GM12878 (cell line): ENCODE measurements at regions not wholly inside any gene's neighbourhood (a gene's known extent, or its start where the extent isn't known, plus 50 kb on each side); places are given as distances from the start of the nearest gene placed in this dataset.

Experiments used
- ATAC-seq: fragments of 200-7000 bp; cut with Tn5 transposase; 3 replicates; pipeline ENCODE4 v1.9.1; 2020; ENCODE audit warnings: mild to moderate bottlenecking, moderate library complexity
- BruUV-seq: library from RNA; stranded (reverse); fragments of 400-500 nt; replicated peaks from 2 replicates; lab custom pipeline; 2021; lab: Mats Ljungman, UMichigan
- CTCF ChIA-PET: fragments of 300-600 bp; sonication (Branson Sonifier 250); formaldehyde crosslinking; extraction: SDS; loops from one replicate; lab custom pipeline; 2021; ENCODE audit warnings: inconsistent platforms; lab: Yijun Ruan, JAX
- POLR2A ChIA-PET: fragments of 350-600 bp; formaldehyde crosslinking; extraction: SDS; loops from one replicate; lab custom pipeline; 2021; ENCODE audit warnings: inconsistent platforms; lab: Charles Lee
- RAD21 ChIA-PET: fragments of 300-600 bp; sonication (Branson Sonifier 250); formaldehyde crosslinking; loops from one replicate; lab custom pipeline; 2023; ENCODE audit warnings: antibody characterized with exemption; ENCODE audit not compliant: unreplicated experiment; lab: Charles Lee
- SMC1A ChIA-PET: fragments of 300-600 bp; sonication (Branson Sonifier 250); formaldehyde crosslinking; loops from one replicate; lab custom pipeline; 2023; ENCODE audit not compliant: unreplicated experiment, uncharacterized antibody; lab: Charles Lee
- DNase-seq: peaks from one replicate; pipeline ENCODE4 v3.0.0-alpha.2; 2011; ENCODE audit warnings: low read depth, low spot score
- FAIRE-seq: peaks from 3 replicates; lab custom pipeline; 2011; peaks lifted over from hg19 to GRCh38; lab: Jason Lieb, UNC
- H2AFZ ChIP-seq: 2 replicates; pipeline ENCODE4 v1.6.0; 2011; ENCODE audit warnings: low read depth, low read length, control low read depth; ENCODE audit not compliant: control insufficient read depth
- H3K27ac ChIP-seq: 2 replicates; pipeline ENCODE4 v1.5.1; 2011; ENCODE audit warnings: control low read depth; ENCODE audit not compliant: control insufficient read depth, insufficient read depth
- H3K27me3 ChIP-seq, 2 experiments: replicated peaks in 1 of 2; 2 replicates each; pipeline versions ENCODE4 v1.6.0 to v1.6.1; 2011; ENCODE audit warnings: low read length in 1 of 2; ENCODE audit not compliant: control insufficient read depth in 2 of 2, insufficient read depth in 2 of 2
- H3K36me3 ChIP-seq, 2 experiments: 2 replicates each; pipeline ENCODE4 v1.5.1; 2011; ENCODE audit warnings: low read length in 1 of 2; ENCODE audit not compliant: control insufficient read depth in 2 of 2, insufficient read depth in 2 of 2
- H3K4me1 ChIP-seq: 2 replicates; pipeline ENCODE4 v1.6.1; 2011; ENCODE audit warnings: mild to moderate bottlenecking, low read length, moderate library complexity, mixed read lengths; ENCODE audit not compliant: control insufficient read depth, insufficient read depth
- H3K4me2 ChIP-seq: 2 replicates; pipeline ENCODE4 v1.6.0; 2011; ENCODE audit warnings: control low read depth; ENCODE audit not compliant: control insufficient read depth, insufficient read depth
- H3K4me3 ChIP-seq: fragments of 200-600 bp; sonication (generic); 2 replicates; pipeline ENCODE4 v1.5.1; 2016
- H3K79me2 ChIP-seq: 2 replicates; pipeline ENCODE4 v1.6.0; 2011; ENCODE audit warnings: low read length; ENCODE audit not compliant: control insufficient read depth, insufficient read depth
- H3K9ac ChIP-seq: 2 replicates; pipeline ENCODE4 v1.8.0; 2011; ENCODE audit warnings: low read length, control low read depth, mixed read lengths; ENCODE audit not compliant: control insufficient read depth, insufficient read depth
- H3K9me3 ChIP-seq: replicated peaks from 3 replicates; pipeline ENCODE4 v1.5.1; 2011; ENCODE audit warnings: mild to moderate bottlenecking, low read length; ENCODE audit not compliant: control insufficient read depth, insufficient read depth
- H4K20me1 ChIP-seq: 2 replicates; pipeline ENCODE4 v1.6.0; 2011; ENCODE audit not compliant: control insufficient read depth, insufficient read depth
- ASH2L ChIP-seq: fragments of 300-600, 200-600 bp; sonication (generic); IDR thresholded peaks from 2 replicates; pipeline ENCODE4 v1.6.1; 2017; ENCODE audit warnings: low read depth, mild to moderate bottlenecking, borderline replicate concordance
- EGR1 ChIP-seq, 2 experiments: IDR thresholded peaks; 1 replicate in 1 of 2; 2 replicates in 1 of 2; pipeline ENCODE4 v1.6.1; 2011 to 2012; ENCODE audit warnings: low read depth in 2 of 2, low read length in 2 of 2, borderline replicate concordance in 1 of 2, mild to moderate bottlenecking in 1 of 2, moderate library complexity in 1 of 2
- FOXK2 ChIP-seq: fragments of 450-650 bp; IDR thresholded peaks from 2 replicates; pipeline ENCODE4 v1.6.1; 2017; ENCODE audit warnings: mild to moderate bottlenecking, moderate library complexity
- MYB ChIP-seq: fragments of 150-350 bp; IDR thresholded peaks from 2 replicates; pipeline ENCODE4 v1.6.1; 2014; ENCODE audit warnings: mild to moderate bottlenecking, low read depth, low read length, borderline replicate concordance
- NKRF ChIP-seq: fragments of 450-650 bp; conservative IDR thresholded peaks from 2 replicates; pipeline ENCODE4 v1.6.1; 2017; ENCODE audit warnings: mild to moderate bottlenecking, moderate library complexity
- NR2C1 ChIP-seq: fragments of 450-650 bp; IDR thresholded peaks from 2 replicates; pipeline ENCODE4 v1.6.1; 2017; ENCODE audit warnings: antibody characterized with exemption, mild to moderate bottlenecking, moderate library complexity
- NR2F1 ChIP-seq: fragments of 450-650 bp; conservative IDR thresholded peaks from 2 replicates; pipeline ENCODE4 v1.6.1; 2017; ENCODE audit warnings: mild to moderate bottlenecking
- PAX8 ChIP-seq: fragments of 450-650 bp; IDR thresholded peaks from 2 replicates; pipeline ENCODE4 v1.6.1; 2017; ENCODE audit warnings: mild to moderate bottlenecking, moderate library complexity
- RBBP5 ChIP-seq: fragments of 200-600 bp; sonication (generic); conservative IDR thresholded peaks from 2 replicates; pipeline ENCODE4 v1.6.1; 2016
- SIX5 ChIP-seq: IDR thresholded peaks from 2 replicates; pipeline ENCODE4 v1.6.1; 2011; ENCODE audit warnings: mild to moderate bottlenecking, low read depth, low read length, moderate library complexity; ENCODE audit not compliant: severe bottlenecking
- SREBF1 ChIP-seq: IDR thresholded peaks from 2 replicates; pipeline ENCODE4 v1.6.1; 2012; ENCODE audit warnings: mild to moderate bottlenecking, low read length
- SREBF2 ChIP-seq: IDR thresholded peaks from 2 replicates; pipeline ENCODE4 v1.6.1; 2012; ENCODE audit warnings: mild to moderate bottlenecking, low read length
- SRF ChIP-seq, 2 experiments: IDR thresholded peaks; 2 replicates each; pipeline ENCODE4 v1.6.1; 2011; ENCODE audit warnings: low read depth in 2 of 2, low read length in 2 of 2, mild to moderate bottlenecking in 1 of 2, moderate library complexity in 1 of 2
- STAT1 ChIP-seq: fragments of 450-650 bp; conservative IDR thresholded peaks from 2 replicates; pipeline ENCODE4 v1.6.1; 2014; ENCODE audit warnings: antibody characterized with exemption, mild to moderate bottlenecking
- SUPT20H ChIP-seq: IDR thresholded peaks from 2 replicates; pipeline ENCODE4 v1.6.1; 2011; ENCODE audit warnings: low read depth, mild to moderate bottlenecking, low read length, moderate library complexity, borderline replicate concordance; ENCODE audit not compliant: control insufficient read depth
- TBL1XR1 ChIP-seq: IDR thresholded peaks from 2 replicates; pipeline ENCODE4 v1.6.1; 2012; ENCODE audit warnings: low read depth, low read length, improper control_type of control experiment
- WGBS: methylation state at CpG from one replicate; pipeline ENCODE4 v1.1.6; 2016; ENCODE audit warnings: low lambda C conversion rate; ENCODE audit not compliant: insufficient replicate concordance, insufficient coverage; ENCODE audit errors: missing lambda C conversion rate; 5-methylcytosine and 5-hydroxymethylcytosine counted together
- in situ Hi-C: fragments of 300-500 bp; cut with MboI; formaldehyde crosslinking; loops from 9 replicates; pipeline ENCODE4 v1.14.3; 2018; ENCODE audit warnings: mixed read lengths
- intact Hi-C: fragments of 100-400 bp; cut with micrococcal nuclease; formaldehyde crosslinking; loops from one replicate; pipeline ENCODE4 v1.14.2; 2022; ENCODE audit not compliant: unreplicated experiment
- TF ChIP-seq, protein P1 (sequence below): fragments of 450-650 bp; formaldehyde crosslinking; IDR thresholded peaks from 2 replicates; pipeline ENCODE4 v1.5.0; 2022; ENCODE audit warnings: mild to moderate bottlenecking, missing genetic modification characterization

GRCh38 chr6:140049251-140049650 is 674.8 kb upstream of the CITED2 start:
- H3K4me1 ChIP-seq = no peaks in the 10 kb centered on the region
- H3K79me2 ChIP-seq = no peaks in the 10 kb centered on the region
- 56% methylated on average over 2 of the region's 2 CpGs for WGBS
- TF ChIP-seq NKRF (no peak), TBL1XR1 (no peak), RBBP5 (no peak), SREBF1 (no peak), SREBF2 (no peak), PAX8 (no peak), ASH2L (no peak), NR2F1 (no peak), SUPT20H (no peak), SRF (IDR thresholded peaks at IDR 0.05; ENCODE audit: low read depth in 2 of 2, low read length in 2 of 2) (no peak), MYB (no peak), STAT1 (no peak), EGR1 (IDR thresholded peaks at IDR 0.05; ENCODE audit: borderline replicate concordance in 1 of 2, low read depth in 2 of 2, low read length in 2 of 2) (no peak), SIX5 (no peak), FOXK2 (no peak), NR2C1 (no peak)
- TF ChIP-seq, protein P1, sequence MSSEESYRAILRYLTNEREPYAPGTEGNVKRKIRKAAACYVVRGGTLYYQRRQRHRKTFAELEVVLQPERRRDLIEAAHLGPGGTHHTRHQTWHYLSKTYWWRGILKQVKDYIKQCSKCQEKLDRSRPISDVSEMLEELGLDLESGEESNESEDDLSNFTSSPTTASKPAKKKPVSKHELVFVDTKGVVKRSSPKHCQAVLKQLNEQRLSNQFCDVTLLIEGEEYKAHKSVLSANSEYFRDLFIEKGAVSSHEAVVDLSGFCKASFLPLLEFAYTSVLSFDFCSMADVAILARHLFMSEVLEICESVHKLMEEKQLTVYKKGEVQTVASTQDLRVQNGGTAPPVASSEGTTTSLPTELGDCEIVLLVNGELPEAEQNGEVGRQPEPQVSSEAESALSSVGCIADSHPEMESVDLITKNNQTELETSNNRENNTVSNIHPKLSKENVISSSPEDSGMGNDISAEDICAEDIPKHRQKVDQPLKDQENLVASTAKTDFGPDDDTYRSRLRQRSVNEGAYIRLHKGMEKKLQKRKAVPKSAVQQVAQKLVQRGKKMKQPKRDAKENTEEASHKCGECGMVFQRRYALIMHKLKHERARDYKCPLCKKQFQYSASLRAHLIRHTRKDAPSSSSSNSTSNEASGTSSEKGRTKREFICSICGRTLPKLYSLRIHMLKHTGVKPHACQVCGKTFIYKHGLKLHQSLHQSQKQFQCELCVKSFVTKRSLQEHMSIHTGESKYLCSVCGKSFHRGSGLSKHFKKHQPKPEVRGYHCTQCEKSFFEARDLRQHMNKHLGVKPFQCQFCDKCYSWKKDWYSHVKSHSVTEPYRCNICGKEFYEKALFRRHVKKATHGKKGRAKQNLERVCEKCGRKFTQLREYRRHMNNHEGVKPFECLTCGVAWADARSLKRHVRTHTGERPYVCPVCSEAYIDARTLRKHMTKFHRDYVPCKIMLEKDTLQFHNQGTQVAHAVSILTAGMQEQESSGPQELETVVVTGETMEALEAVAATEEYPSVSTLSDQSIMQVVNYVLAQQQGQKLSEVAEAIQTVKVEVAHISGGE (CRISPR knock-in tag) = no peak
- TF ChIP-seq, all 136 proteins: peak for 0
- ATAC-seq (no peak), FAIRE-seq (no peak), DNase-seq (no peak)
- Histone ChIP-seq H3K4me2 (no peak overlapping the region), H3K9me3 (no peaks in the 10 kb centered on the region), H3K27ac (no peak overlapping the region), H3K9ac (no peak overlapping the region), H4K20me1 (no peaks in the 10 kb centered on the region), H3K36me3 (no peaks in the 10 kb centered on the region), H3K4me3 (no peak overlapping the region), H2AFZ (no peak overlapping the region), H3K27me3 (no peaks in the 10 kb centered on the region)
- ChIA-PET CTCF (interaction anchor here (0.7 to 1.0 kb wide), 2 partner anchors 128 to 395 kb away, joined by 3 read pairs; no protein-coding TSS in a partner anchor), RAD21 (interaction anchor here (1.0 to 1.1 kb wide), 2 partner anchors 10 to 166 kb away, joined by 3 read pairs; no protein-coding TSS in a partner anchor), POLR2A (no interaction called here), SMC1A (interaction anchor here (0.9 to 1.3 kb wide), 3 partner anchors 9 to 679 kb away, joined by 3 read pairs; no protein-coding TSS in a partner anchor)
- intact Hi-C loops = no loop called here
- BruUV-seq = no TSS peak
- in situ Hi-C loops = no loop called here
